ENCODE measurements at regions not wholly inside any gene's neighbourhood (a gene's known extent, or its start where the extent isn't known, plus 50 kb on each side); places are given as distances from the start of the nearest gene placed in this dataset.

DNA sequence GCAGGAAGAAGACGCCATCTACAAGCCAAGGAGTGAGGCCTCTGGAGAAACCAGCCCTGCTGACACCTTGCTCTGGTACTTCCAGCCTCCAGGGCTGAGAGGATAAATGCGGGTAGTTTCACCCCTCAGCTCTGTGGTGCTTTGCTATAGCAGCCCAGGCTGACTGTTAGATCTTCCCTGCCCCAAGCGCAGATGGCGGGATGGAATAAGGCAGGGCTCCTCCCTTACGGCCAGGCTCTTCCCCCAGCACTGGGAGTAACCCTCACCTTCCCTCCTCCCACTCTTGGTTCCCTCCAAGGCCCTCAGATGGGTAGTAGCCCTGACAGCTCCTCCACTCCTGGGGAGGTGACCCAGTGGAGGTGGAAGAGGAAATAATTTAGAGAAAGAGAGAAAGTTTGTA lies 285.1 kb downstream of the GADD45G start:
- Mint-ChIP-seq H3K27ac (ENCODE audit: low read depth, unreplicated experiment) (no peak overlapping the region), H3K4me3 (ENCODE audit: unreplicated experiment) (no peak overlapping the region), H3K9me3 (ENCODE audit: unreplicated experiment) (no peaks in the 10 kb centered on the region), H3K36me3 (ENCODE audit: insufficient read depth, unreplicated experiment) (no peaks in the 10 kb centered on the region), H3K27me3 (ENCODE audit: insufficient read depth, unreplicated experiment) (no peaks in the 10 kb centered on the region), H3K4me1 (ENCODE audit: insufficient read depth, unreplicated experiment) (no peaks in the 10 kb centered on the region)
- TF ChIP-seq CTCF (IDR thresholded peaks at IDR 0.05; ENCODE audit: unreplicated experiment), result no peak
- DNase-seq (ENCODE audit: unreplicated experiment), result no peak
- ChIA-PET CTCF (no interaction called here), POLR2A (no interaction called here)
- BruUV-seq (replicated peaks), result no TSS peak
- intact Hi-C loops (cut with micrococcal nuclease), result no loop called here

DNA sequence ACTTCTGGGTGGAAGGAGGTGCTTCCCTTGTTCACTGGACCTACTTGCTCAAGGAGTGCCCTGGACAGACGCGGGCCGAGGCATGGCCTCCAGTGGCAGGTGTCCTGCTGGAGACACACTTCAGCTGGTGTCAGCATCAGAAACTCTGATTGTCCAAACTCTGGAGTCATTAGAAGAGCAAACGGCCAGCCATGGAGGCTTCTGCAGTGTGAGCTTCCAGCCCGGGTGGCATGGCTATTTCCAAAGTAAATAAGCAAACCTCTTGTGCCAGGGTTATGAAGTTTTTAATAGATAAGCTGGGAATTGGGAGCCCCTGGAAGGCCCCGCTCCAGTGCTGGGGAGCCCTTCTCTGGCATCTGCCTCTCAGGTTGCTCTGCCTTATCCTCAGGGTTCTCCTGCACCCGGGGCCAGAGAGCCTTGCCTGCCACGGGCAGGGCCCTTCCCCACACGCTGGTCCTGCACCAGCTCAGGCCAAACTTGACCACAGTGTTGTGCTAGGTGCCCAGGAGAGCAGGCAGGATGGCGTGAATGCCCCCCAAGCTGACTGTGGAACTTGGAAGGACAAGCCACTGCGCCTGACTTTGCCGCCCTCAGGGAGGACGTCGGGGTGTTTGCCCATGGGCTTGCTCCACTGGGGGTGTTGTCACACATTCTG lies 285.6 kb downstream of the GADD45G start:
- TF ChIP-seq CTCF (IDR thresholded peaks at IDR 0.05; ENCODE audit: unreplicated experiment), result no peak
- no peak overlapping the region for H3K27ac Mint-ChIP-seq (ENCODE audit: low read depth, unreplicated experiment)
- intact Hi-C loops (cut with micrococcal nuclease), result no loop called here
- H3K9me3 Mint-ChIP-seq (ENCODE audit: unreplicated experiment), result no peaks in the 10 kb centered on the region
- H3K36me3 Mint-ChIP-seq (ENCODE audit: insufficient read depth, unreplicated experiment), result peaks cover 4% of the 10 kb centered on the region
- H3K27me3 Mint-ChIP-seq (ENCODE audit: insufficient read depth, unreplicated experiment), result peaks cover 3% of the 10 kb centered on the region
- no TSS peak for BruUV-seq (replicated peaks)
- CTCF ChIA-PET, result no interaction called here
- H3K4me1 Mint-ChIP-seq (ENCODE audit: insufficient read depth, unreplicated experiment), result no peaks in the 10 kb centered on the region
- DNase-seq (ENCODE audit: unreplicated experiment), result no peak
- POLR2A ChIA-PET, result no interaction called here
- no peak overlapping the region for H3K4me3 Mint-ChIP-seq (ENCODE audit: unreplicated experiment)

GRCh38 chr9:89891221-89891590 lies 286.4 kb downstream of the GADD45G start:
- intact Hi-C loops (cut with micrococcal nuclease), result no loop called here
- CTCF ChIA-PET, result no interaction called here
- H3K4me1 Mint-ChIP-seq (ENCODE audit: insufficient read depth, unreplicated experiment), result no peaks in the 10 kb centered on the region
- H3K9me3 Mint-ChIP-seq (ENCODE audit: unreplicated experiment), result no peaks in the 10 kb centered on the region
- H3K4me3 Mint-ChIP-seq (ENCODE audit: unreplicated experiment), result no peak overlapping the region
- no peak for TF ChIP-seq CTCF (IDR thresholded peaks at IDR 0.05; ENCODE audit: unreplicated experiment)
- no peak overlapping the region for H3K27ac Mint-ChIP-seq (ENCODE audit: low read depth, unreplicated experiment)
- DNase-seq (ENCODE audit: unreplicated experiment), result no peak
- H3K27me3 Mint-ChIP-seq (ENCODE audit: insufficient read depth, unreplicated experiment), result peaks cover 11% of the 10 kb centered on the region
- peaks cover 7% of the 10 kb centered on the region for H3K36me3 Mint-ChIP-seq (ENCODE audit: insufficient read depth, unreplicated experiment)
- BruUV-seq (replicated peaks), result no TSS peak
- POLR2A ChIA-PET, result no interaction called here

- H3K4me3 Mint-ChIP-seq (ENCODE audit: unreplicated experiment), result no peak overlapping the region
- DNase-seq (ENCODE audit: unreplicated experiment), result no peak
- H3K27me3 Mint-ChIP-seq (ENCODE audit: insufficient read depth, unreplicated experiment), result peaks cover 12% of the 10 kb centered on the region
- ChIA-PET CTCF (no interaction called here), POLR2A (no interaction called here)
- no TSS peak for BruUV-seq (replicated peaks)
- peaks cover 7% of the 10 kb centered on the region for H3K36me3 Mint-ChIP-seq (ENCODE audit: insufficient read depth, unreplicated experiment)
- H3K4me1 Mint-ChIP-seq (ENCODE audit: insufficient read depth, unreplicated experiment), result no peaks in the 10 kb centered on the region
- H3K27ac Mint-ChIP-seq (ENCODE audit: low read depth, unreplicated experiment), result no peak overlapping the region
- no peak for TF ChIP-seq CTCF (IDR thresholded peaks at IDR 0.05; ENCODE audit: unreplicated experiment)
- no peaks in the 10 kb centered on the region for H3K9me3 Mint-ChIP-seq (ENCODE audit: unreplicated experiment)
- intact Hi-C loops (cut with micrococcal nuclease), result no loop called here
These were observed 286.9 kb downstream of the GADD45G start for GRCh38 chr9:89891591-89892304.

Measured in MCF 10A (cell line).